ENCODE measurements at regions not wholly inside any gene's neighbourhood (a gene's known extent, or its start where the extent isn't known, plus 50 kb on each side); places are given as distances from the start of the nearest gene placed in this dataset.
"Not testable (repeated sequence)": the region's sequence is repeated elsewhere in the genome, so short reads cannot be mapped to it uniquely, and the experiment has no call there.

- Histone ChIP-seq H4K20me1 (ENCODE audit: low read depth, low read length) (no peaks in the 10 kb centered on the region), H2AFZ (ENCODE audit: low read depth, low read length, severe bottlenecking) (no peak overlapping the region), H3K9ac (ENCODE audit: low read length) (no peak overlapping the region), H3F3A (ENCODE audit: insufficient read depth) (no peaks in the 10 kb centered on the region), H3K4me3 (ENCODE audit: insufficient read depth, low read length, poor library complexity, severe bottlenecking) (no peak overlapping the region), H3K27me3 (ENCODE audit: low read length) (no peaks in the 10 kb centered on the region), H3K27ac (ENCODE audit: low read depth, low read length) (no peak overlapping the region), H3K79me2 (ENCODE audit: insufficient read depth, low read length) (no peaks in the 10 kb centered on the region), H3K4me2 (ENCODE audit: low read depth, low read length, poor library complexity, severe bottlenecking) (no peak overlapping the region), H3K36me3 (ENCODE audit: low read length) (no peaks in the 10 kb centered on the region), H3K9me2 (replicated peaks; ENCODE audit: insufficient read depth, low read length) (no peaks in the 10 kb centered on the region), H3K9me3 (ENCODE audit: insufficient read depth, low read length) (no peaks in the 10 kb centered on the region)
- TF ChIP-seq CTCF (IDR thresholded peaks at IDR 0.05; ENCODE audit: insufficient read depth, low read length, poor library complexity, severe bottlenecking) (no peak), EZH2phosphoT487 (conservative IDR thresholded peaks at IDR 0.05; ENCODE audit: low read length) (no peak)
These were observed 397.5 kb downstream of the COG6 start for GRCh38 chr13:40052954-40053353.

DNA sequence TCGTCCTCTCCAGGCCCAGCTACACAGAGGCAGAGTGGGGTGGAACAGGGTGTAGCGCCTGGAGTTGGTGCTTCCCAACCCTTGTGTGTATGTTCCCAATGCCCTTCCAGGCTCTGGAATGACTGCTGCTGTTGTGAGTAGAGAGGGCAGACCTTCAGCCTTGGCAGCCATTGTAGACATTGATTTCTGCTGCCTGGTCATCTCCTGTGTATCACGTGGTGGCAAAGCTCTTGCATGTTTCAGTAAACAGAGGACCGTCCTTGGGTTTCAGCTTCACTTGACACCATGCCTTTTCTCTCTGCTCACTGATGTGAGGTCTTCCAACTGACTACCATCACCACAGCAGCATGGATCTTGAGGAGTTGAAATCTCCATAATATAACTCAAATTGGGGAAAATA lies 397.9 kb downstream of the COG6 start:
- H3K36me3 ChIP-seq (ENCODE audit: low read length) = no peaks in the 10 kb centered on the region
- H3K9me2 ChIP-seq (replicated peaks; ENCODE audit: insufficient read depth, low read length) = no peaks in the 10 kb centered on the region
- H3K27me3 ChIP-seq (ENCODE audit: low read length) = no peaks in the 10 kb centered on the region
- no peaks in the 10 kb centered on the region for H3F3A ChIP-seq (ENCODE audit: insufficient read depth)
- no peak overlapping the region for H3K4me3 ChIP-seq (ENCODE audit: insufficient read depth, low read length, poor library complexity, severe bottlenecking)
- no peaks in the 10 kb centered on the region for H3K9me3 ChIP-seq (ENCODE audit: insufficient read depth, low read length)
- no peak overlapping the region for H2AFZ ChIP-seq (ENCODE audit: low read depth, low read length, severe bottlenecking)
- H4K20me1 ChIP-seq (ENCODE audit: low read depth, low read length) = no peaks in the 10 kb centered on the region
- H3K79me2 ChIP-seq (ENCODE audit: insufficient read depth, low read length) = no peaks in the 10 kb centered on the region
- no peak overlapping the region for H3K4me2 ChIP-seq (ENCODE audit: low read depth, low read length, poor library complexity, severe bottlenecking)
- H3K9ac ChIP-seq (ENCODE audit: low read length) = no peak overlapping the region
- no peak for TF ChIP-seq EZH2phosphoT487 (conservative IDR thresholded peaks at IDR 0.05; ENCODE audit: low read length)
- TF ChIP-seq CTCF (IDR thresholded peaks at IDR 0.05; ENCODE audit: insufficient read depth, low read length, poor library complexity, severe bottlenecking) = no peak
- no peak overlapping the region for H3K27ac ChIP-seq (ENCODE audit: low read depth, low read length)

DNA sequence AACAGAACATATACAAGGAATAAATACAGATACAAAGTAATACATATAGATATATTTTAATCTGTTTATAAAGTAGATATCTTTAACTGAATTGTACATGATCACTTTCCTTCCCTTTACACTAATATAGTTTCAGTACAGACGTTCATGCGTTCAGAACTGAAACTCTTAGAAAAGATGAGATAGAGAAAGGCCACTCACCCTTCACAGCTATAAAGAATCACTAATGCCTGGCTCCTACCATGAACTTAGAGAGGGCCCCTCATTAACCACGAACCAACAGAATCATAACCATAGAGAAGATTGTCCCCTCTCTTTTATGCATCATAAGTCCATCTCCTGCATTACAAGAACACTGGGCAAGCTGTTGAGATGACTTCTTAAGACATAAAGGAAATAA lies 399.0 kb downstream of the COG6 start:
- H3K79me2 ChIP-seq (ENCODE audit: insufficient read depth, low read length); H3K9me3 ChIP-seq (ENCODE audit: insufficient read depth, low read length); H3K27me3 ChIP-seq (ENCODE audit: low read length); H2AFZ ChIP-seq (ENCODE audit: low read depth, low read length, severe bottlenecking); H3K9me2 ChIP-seq (replicated peaks; ENCODE audit: insufficient read depth, low read length); H3K9ac ChIP-seq (ENCODE audit: low read length); H4K20me1 ChIP-seq (ENCODE audit: low read depth, low read length); H3K4me3 ChIP-seq (ENCODE audit: insufficient read depth, low read length, poor library complexity, severe bottlenecking); H3F3A ChIP-seq (ENCODE audit: insufficient read depth); H3K4me2 ChIP-seq (ENCODE audit: low read depth, low read length, poor library complexity, severe bottlenecking); H3K27ac ChIP-seq (ENCODE audit: low read depth, low read length); H3K36me3 ChIP-seq (ENCODE audit: low read length): not testable (repeated sequence)

DNA sequence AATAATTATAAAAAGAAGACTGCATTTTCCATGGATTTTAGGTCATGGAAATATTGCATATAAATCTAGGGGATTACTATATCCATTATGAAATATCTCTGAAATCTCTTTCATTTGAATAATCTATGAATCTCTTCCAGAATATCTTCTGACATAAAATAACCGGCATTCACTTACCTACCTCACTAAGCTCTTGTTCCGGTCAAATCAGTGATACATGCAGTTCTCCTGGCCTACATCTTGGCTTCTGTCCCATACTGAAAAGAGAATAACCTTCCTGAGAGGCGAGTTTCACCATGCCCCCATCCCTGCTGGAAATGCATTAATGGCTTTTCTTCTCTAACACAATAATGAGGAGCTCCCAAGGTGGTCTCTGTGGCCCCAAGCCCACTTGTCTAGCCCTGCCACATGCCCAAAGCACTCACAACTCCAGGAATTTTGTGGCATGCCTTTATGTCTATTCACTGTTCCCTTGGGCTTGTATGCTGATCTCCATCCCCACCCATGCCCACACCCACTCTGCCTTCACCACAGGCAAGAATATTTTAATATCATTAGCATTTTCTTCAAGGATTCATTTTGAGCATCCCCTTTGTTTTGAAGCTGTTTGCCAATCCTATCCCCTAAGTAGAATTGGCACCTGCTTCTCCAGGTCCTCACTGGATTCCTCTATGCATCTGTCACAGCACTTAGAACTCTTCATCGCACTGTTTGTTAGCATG lies 401.6 kb downstream of the COG6 start:
- Histone ChIP-seq H3K9me2 (replicated peaks; ENCODE audit: insufficient read depth, low read length) (no peaks in the 10 kb centered on the region), H3K36me3 (ENCODE audit: low read length) (no peaks in the 10 kb centered on the region), H3K79me2 (ENCODE audit: insufficient read depth, low read length) (no peaks in the 10 kb centered on the region), H3F3A (ENCODE audit: insufficient read depth) (no peaks in the 10 kb centered on the region), H2AFZ (ENCODE audit: low read depth, low read length, severe bottlenecking) (no peak overlapping the region), H3K27ac (ENCODE audit: low read depth, low read length) (no peak overlapping the region), H3K4me3 (ENCODE audit: insufficient read depth, low read length, poor library complexity, severe bottlenecking) (no peak overlapping the region), H3K4me2 (ENCODE audit: low read depth, low read length, poor library complexity, severe bottlenecking) (no peak overlapping the region), H4K20me1 (ENCODE audit: low read depth, low read length) (no peaks in the 10 kb centered on the region), H3K9ac (ENCODE audit: low read length) (no peak overlapping the region), H3K27me3 (ENCODE audit: low read length) (no peaks in the 10 kb centered on the region), H3K9me3 (ENCODE audit: insufficient read depth, low read length) (no peaks in the 10 kb centered on the region)
- TF ChIP-seq CTCF (IDR thresholded peaks at IDR 0.05; ENCODE audit: insufficient read depth, low read length, poor library complexity, severe bottlenecking) (no peak), EZH2phosphoT487 (conservative IDR thresholded peaks at IDR 0.05; ENCODE audit: low read length) (no peak)

All from SU-DHL-6 (cell line).